ENCODE measurements at regions not wholly inside any gene's neighbourhood (a gene's known extent, or its start where the extent isn't known, plus 50 kb on each side); places are given as distances from the start of the nearest gene placed in this dataset.

DNA sequence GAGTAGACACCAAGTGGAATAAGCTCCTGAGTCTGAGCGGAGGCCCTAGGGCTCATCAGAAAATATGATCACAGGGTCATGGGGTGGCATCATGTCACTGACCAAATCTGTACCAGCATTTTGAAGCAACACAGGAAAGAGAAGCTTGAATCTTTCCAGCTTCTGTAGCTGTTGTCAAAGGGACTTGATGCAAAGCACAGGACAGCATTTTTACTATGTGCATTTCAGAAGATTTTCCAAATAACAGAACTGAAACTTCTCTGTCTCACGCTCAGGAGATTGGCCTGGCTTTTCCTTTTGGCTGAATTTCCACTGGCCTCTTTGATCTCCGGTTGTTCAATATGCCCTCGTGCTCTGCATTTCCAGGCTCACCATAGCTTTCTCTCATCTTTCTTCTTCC, 127.2 kb upstream of the ATP1B1 start:
- DNase-seq (no peak), ATAC-seq (no peak)
- TF ChIP-seq, protein P1, sequence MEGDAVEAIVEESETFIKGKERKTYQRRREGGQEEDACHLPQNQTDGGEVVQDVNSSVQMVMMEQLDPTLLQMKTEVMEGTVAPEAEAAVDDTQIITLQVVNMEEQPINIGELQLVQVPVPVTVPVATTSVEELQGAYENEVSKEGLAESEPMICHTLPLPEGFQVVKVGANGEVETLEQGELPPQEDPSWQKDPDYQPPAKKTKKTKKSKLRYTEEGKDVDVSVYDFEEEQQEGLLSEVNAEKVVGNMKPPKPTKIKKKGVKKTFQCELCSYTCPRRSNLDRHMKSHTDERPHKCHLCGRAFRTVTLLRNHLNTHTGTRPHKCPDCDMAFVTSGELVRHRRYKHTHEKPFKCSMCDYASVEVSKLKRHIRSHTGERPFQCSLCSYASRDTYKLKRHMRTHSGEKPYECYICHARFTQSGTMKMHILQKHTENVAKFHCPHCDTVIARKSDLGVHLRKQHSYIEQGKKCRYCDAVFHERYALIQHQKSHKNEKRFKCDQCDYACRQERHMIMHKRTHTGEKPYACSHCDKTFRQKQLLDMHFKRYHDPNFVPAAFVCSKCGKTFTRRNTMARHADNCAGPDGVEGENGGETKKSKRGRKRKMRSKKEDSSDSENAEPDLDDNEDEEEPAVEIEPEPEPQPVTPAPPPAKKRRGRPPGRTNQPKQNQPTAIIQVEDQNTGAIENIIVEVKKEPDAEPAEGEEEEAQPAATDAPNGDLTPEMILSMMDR (IDR thresholded peaks at IDR 0.05) = no peak
- intact Hi-C loops (cut with DNase I) = no loop called here
- Histone ChIP-seq H3K9me3 (no peaks in the 10 kb centered on the region), H3K4me1 (peaks cover 3 to 13% of the 10 kb centered on the region in 2 donors), H3K4me3 (no peak overlapping the region), H3K36me3 (no peaks in the 10 kb centered on the region), H3K27me3 (no peaks in the 10 kb centered on the region), H3K27ac (no peak overlapping the region)

- no peaks in the 10 kb centered on the region for H3K9me3 ChIP-seq
- H3K4me3 ChIP-seq = no peak overlapping the region
- no peaks in the 10 kb centered on the region for H3K27me3 ChIP-seq
- TF ChIP-seq, protein P1 (IDR thresholded peaks at IDR 0.05) = no peak
- no peaks in the 10 kb centered on the region for H3K36me3 ChIP-seq
- DNase-seq (peak in 1 of 4 donors; percentile 25), ATAC-seq (peak; percentile 92)
- intact Hi-C loops (cut with DNase I) = no loop called here
- H3K27ac ChIP-seq = peak overlapping the region in 1 of 2 donors; percentile 11
- peaks cover 3 to 13% of the 10 kb centered on the region in 2 donors for H3K4me1 ChIP-seq
These were observed 126.3 kb upstream of the ATP1B1 start for GRCh38 chr1:168980180-168980579.

GRCh38 chr1:168980656-168981055, 125.8 kb upstream of the ATP1B1 start:
- H3K27me3 ChIP-seq = no peaks in the 10 kb centered on the region
- H3K36me3 ChIP-seq = no peaks in the 10 kb centered on the region
- no peaks in the 10 kb centered on the region for H3K9me3 ChIP-seq
- peak overlapping the region in 1 of 2 donors; percentile 11 for H3K27ac ChIP-seq
- ATAC-seq (no peak), DNase-seq (no peak)
- H3K4me3 ChIP-seq = no peak overlapping the region
- intact Hi-C loops (cut with DNase I) = no loop called here
- TF ChIP-seq, protein P1 (IDR thresholded peaks at IDR 0.05) = no peak
- H3K4me1 ChIP-seq = peaks cover 3 to 13% of the 10 kb centered on the region in 2 donors

DNA sequence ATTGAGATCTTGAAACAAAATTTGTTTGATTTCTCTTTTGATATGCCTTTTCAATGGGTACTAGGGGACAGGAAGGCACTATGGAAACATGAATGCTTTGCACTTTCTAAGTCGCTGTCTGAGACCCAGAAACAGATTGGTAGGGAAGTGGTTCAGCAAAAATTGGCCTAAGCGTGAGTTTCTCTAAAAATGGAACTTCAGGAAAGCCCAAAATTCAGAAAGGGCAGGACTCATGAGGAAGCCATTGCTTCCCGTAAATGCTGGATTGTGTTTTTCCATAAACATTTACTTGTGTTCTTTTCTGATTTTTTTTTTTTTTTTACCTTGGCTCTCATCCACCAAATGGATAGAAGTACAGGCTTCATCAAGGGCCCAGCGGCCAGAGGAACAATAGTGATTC, 123.7 kb upstream of the ATP1B1 start:
- Histone ChIP-seq H3K9me3 (no peaks in the 10 kb centered on the region), H3K4me1 (peaks cover 3 to 13% of the 10 kb centered on the region in 2 donors), H3K4me3 (no peak overlapping the region), H3K27ac (no peak overlapping the region), H3K36me3 (no peaks in the 10 kb centered on the region), H3K27me3 (no peaks in the 10 kb centered on the region)
- TF ChIP-seq, protein P1 (IDR thresholded peaks at IDR 0.05) = no peak
- no peak for ATAC-seq
- intact Hi-C loops (cut with DNase I) = no loop called here
- DNase-seq = no peak

DNA sequence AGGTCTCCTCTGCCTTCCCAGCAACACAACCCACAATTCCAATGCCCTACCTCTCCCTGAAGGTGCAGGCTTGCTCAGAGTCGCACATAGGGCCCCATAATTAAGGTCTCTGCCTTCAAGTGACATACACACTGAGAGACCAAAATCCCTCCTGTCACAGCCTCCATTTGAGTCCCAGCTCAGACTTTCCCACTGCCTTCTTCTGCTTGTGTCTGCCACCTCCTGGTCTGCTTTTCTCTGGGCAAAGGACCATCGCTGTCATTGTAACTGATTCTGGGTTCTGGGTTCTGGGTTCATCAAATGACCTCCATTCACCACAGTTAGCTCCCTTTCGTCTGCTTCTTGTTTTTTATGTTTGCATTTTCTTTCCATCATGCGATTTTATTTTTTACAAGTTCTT, 119.2 kb upstream of the ATP1B1 start:
- no peak overlapping the region for H3K4me3 ChIP-seq
- TF ChIP-seq, protein P1 (IDR thresholded peaks at IDR 0.05) = no peak
- no peaks in the 10 kb centered on the region for H3K9me3 ChIP-seq
- ATAC-seq (no peak), DNase-seq (no peak)
- no peaks in the 10 kb centered on the region for H3K36me3 ChIP-seq
- H3K27me3 ChIP-seq = no peaks in the 10 kb centered on the region
- H3K27ac ChIP-seq = no peak overlapping the region
- intact Hi-C loops (cut with DNase I) = no loop called here
- H3K4me1 ChIP-seq = peaks cover 0 to 4% of the 10 kb centered on the region in 2 donors

Measured in left lung (tissue), 4 donors.